ENCODE measurements at regions not wholly inside any gene's neighbourhood (a gene's known extent, or its start where the extent isn't known, plus 50 kb on each side); places are given as distances from the start of the nearest gene placed in this dataset.

DNA sequence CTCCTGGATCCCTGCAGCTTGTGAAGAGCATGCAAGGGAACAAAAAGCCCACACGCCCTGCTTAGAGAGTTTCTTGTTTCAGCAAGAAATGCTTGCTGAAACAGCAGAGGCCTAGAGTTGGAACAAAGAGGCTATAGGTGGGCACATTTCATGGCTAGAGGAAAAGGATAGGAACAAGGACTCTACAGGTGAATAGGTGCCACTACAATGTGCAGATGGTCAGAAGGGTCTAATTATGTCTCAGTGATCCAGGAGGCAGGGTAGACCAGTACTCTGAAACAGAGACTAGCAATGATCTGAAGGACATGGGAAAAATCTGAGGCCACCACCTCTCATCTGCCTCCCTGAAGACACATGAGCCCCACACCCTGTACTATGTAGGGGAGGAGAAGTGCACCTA is 609.0 kb downstream of the REEP3 start:
- no peak for DNase-seq (ENCODE audit: low spot score)
- H3K18ac ChIP-seq (ENCODE audit: low read length) = peak overlapping the region; percentile 77
- no peaks in the 10 kb centered on the region for H3K36me3 ChIP-seq (replicated peaks in 1 of 2; ENCODE audit: control insufficient read depth in 2 of 2, insufficient read depth in 2 of 2, low read length in 2 of 2)
- H4K8ac ChIP-seq (ENCODE audit: low read depth, low read length) = no peak overlapping the region
- H2BK15ac ChIP-seq (ENCODE audit: low read length) = peak overlapping the region; percentile 38
- H3K4me1 ChIP-seq (ENCODE audit: control insufficient read depth in 2 of 2, insufficient read depth in 1 of 2, low read depth in 1 of 2, low read length in 2 of 2) = no peaks in the 10 kb centered on the region
- H2BK12ac ChIP-seq (ENCODE audit: low read length) = no peak overlapping the region
- H3K27me3 ChIP-seq (ENCODE audit: control insufficient read depth in 3 of 3, insufficient read depth in 3 of 3, low read depth in 1 of 3, low read length in 3 of 3) = no peaks in the 10 kb centered on the region
- no peak overlapping the region for H4K91ac ChIP-seq (ENCODE audit: low read depth, low read length, poor library complexity)
- no peak overlapping the region for H3K14ac ChIP-seq (ENCODE audit: low read length)
- no peak overlapping the region for H2AFZ ChIP-seq (ENCODE audit: low read length)
- H3K4ac ChIP-seq (ENCODE audit: low read length) = no peak overlapping the region
- WGBS, 2 donors (ENCODE audit: extremely low coverage in 2 of 2, insufficient read length in 2 of 2, insufficient replicate concordance in 1 of 2) = no CpG with 5 or more reads among the region's 1 CpG
- no peaks in the 10 kb centered on the region for H3K79me1 ChIP-seq (ENCODE audit: low read depth, low read length)
- no peak overlapping the region for H2AK5ac ChIP-seq (ENCODE audit: low read depth, low read length)
- H2BK120ac ChIP-seq (ENCODE audit: low read depth, low read length) = no peak overlapping the region
- no peak overlapping the region for H3K4me3 ChIP-seq (ENCODE audit: low read length in 2 of 2)
- no peaks in the 10 kb centered on the region for H3K9me3 ChIP-seq (replicated peaks in 1 of 2; ENCODE audit: control insufficient read depth in 2 of 2, insufficient read depth in 1 of 2, low read depth in 1 of 2, low read length in 2 of 2)
- no peak overlapping the region for H3K4me2 ChIP-seq (ENCODE audit: insufficient read depth, low read length, poor library complexity, severe bottlenecking)
- H3K9ac ChIP-seq (ENCODE audit: low read depth, low read length, poor library complexity) = no peak overlapping the region
- H2BK5ac ChIP-seq (ENCODE audit: low read length) = no peak overlapping the region
- no peak overlapping the region for H3K27ac ChIP-seq (replicated peaks; ENCODE audit: low read length)
- no peak overlapping the region for H3K23ac ChIP-seq (ENCODE audit: low read depth, low read length, poor library complexity)

DNA sequence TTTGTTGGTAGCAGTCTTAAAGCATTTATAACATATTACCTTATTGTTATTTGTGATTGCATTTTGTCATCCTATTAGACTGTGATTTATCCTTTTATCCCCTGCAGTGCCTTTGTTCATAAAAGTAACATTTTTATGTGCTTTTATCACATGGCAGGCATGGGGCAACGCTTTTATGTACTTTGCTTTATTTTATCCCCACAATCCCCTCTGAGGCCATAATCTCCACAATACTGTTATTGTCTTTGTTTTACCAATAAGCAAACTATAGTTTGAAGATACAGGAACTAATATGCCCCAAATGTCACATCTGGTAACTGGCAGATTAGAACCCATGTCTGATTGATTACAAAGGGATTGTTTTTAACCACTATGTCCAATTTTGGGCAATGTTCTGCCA is 613.5 kb downstream of the REEP3 start:
- no peak overlapping the region for H2BK120ac ChIP-seq (ENCODE audit: low read depth, low read length)
- H3K27ac ChIP-seq (replicated peaks; ENCODE audit: low read length) = no peak overlapping the region
- H2AK5ac ChIP-seq (ENCODE audit: low read depth, low read length) = no peak overlapping the region
- H2BK5ac ChIP-seq (ENCODE audit: low read length) = no peak overlapping the region
- H3K27me3 ChIP-seq (ENCODE audit: control insufficient read depth in 3 of 3, insufficient read depth in 3 of 3, low read depth in 1 of 3, low read length in 3 of 3) = no peaks in the 10 kb centered on the region
- H3K18ac ChIP-seq (ENCODE audit: low read length) = no peak overlapping the region
- no peak overlapping the region for H4K91ac ChIP-seq (ENCODE audit: low read depth, low read length, poor library complexity)
- H3K14ac ChIP-seq (ENCODE audit: low read length) = no peak overlapping the region
- H3K4me1 ChIP-seq (ENCODE audit: control insufficient read depth in 2 of 2, insufficient read depth in 1 of 2, low read depth in 1 of 2, low read length in 2 of 2) = no peaks in the 10 kb centered on the region
- no peak overlapping the region for H3K4me3 ChIP-seq (ENCODE audit: low read length in 2 of 2)
- H3K36me3 ChIP-seq (replicated peaks in 1 of 2; ENCODE audit: control insufficient read depth in 2 of 2, insufficient read depth in 2 of 2, low read length in 2 of 2) = no peaks in the 10 kb centered on the region
- H3K79me1 ChIP-seq (ENCODE audit: low read depth, low read length) = no peaks in the 10 kb centered on the region
- no peak overlapping the region for H3K4me2 ChIP-seq (ENCODE audit: insufficient read depth, low read length, poor library complexity, severe bottlenecking)
- no peak overlapping the region for H2BK15ac ChIP-seq (ENCODE audit: low read length)
- no peak overlapping the region for H2BK12ac ChIP-seq (ENCODE audit: low read length)
- no peak overlapping the region for H3K9ac ChIP-seq (ENCODE audit: low read depth, low read length, poor library complexity)
- WGBS, 2 donors (ENCODE audit: extremely low coverage in 2 of 2, insufficient read length in 2 of 2, insufficient replicate concordance in 1 of 2) = no CpG with 5 or more reads among the region's 1 CpG
- no peak overlapping the region for H2AFZ ChIP-seq (ENCODE audit: low read length)
- no peak overlapping the region for H3K23ac ChIP-seq (ENCODE audit: low read depth, low read length, poor library complexity)
- no peak overlapping the region for H4K8ac ChIP-seq (ENCODE audit: low read depth, low read length)
- DNase-seq (ENCODE audit: low spot score) = no peak
- no peaks in the 10 kb centered on the region for H3K9me3 ChIP-seq (replicated peaks in 1 of 2; ENCODE audit: control insufficient read depth in 2 of 2, insufficient read depth in 1 of 2, low read depth in 1 of 2, low read length in 2 of 2)
- H3K4ac ChIP-seq (ENCODE audit: low read length) = no peak overlapping the region

DNA sequence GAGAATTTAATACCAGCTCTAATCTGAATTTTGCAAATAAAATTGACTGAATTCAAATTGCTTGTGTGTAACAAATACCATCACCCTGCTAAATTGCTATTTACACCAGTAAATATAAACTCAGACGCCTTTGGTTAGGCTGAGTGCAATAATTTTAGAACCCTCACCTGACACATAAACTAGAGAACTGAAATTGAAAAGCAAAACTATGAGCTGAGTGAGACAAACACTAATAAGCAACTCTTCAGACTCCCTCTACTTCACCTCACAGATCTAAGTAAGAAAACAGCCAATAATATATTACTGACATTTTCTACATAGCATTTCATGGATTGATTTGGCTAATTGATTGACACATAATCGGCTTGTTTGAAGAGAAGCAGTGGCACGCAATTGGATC is 621.2 kb downstream of the REEP3 start:
- Histone ChIP-seq H3K23ac (ENCODE audit: low read depth, low read length, poor library complexity) (no peak overlapping the region), H2AFZ (ENCODE audit: low read length) (no peak overlapping the region), H3K4me2 (ENCODE audit: insufficient read depth, low read length, poor library complexity, severe bottlenecking) (no peak overlapping the region), H3K79me1 (ENCODE audit: low read depth, low read length) (no peaks in the 10 kb centered on the region), H3K4ac (ENCODE audit: low read length) (no peak overlapping the region), H3K4me3 (ENCODE audit: low read length in 2 of 2) (no peak overlapping the region), H2BK5ac (ENCODE audit: low read length) (no peak overlapping the region), H3K14ac (ENCODE audit: low read length) (no peak overlapping the region), H3K27ac (replicated peaks; ENCODE audit: low read length) (no peak overlapping the region), H3K36me3 (replicated peaks in 1 of 2; ENCODE audit: control insufficient read depth in 2 of 2, insufficient read depth in 2 of 2, low read length in 2 of 2) (no peaks in the 10 kb centered on the region), H4K8ac (ENCODE audit: low read depth, low read length) (no peak overlapping the region), H3K18ac (ENCODE audit: low read length) (no peak overlapping the region), H3K4me1 (ENCODE audit: control insufficient read depth in 2 of 2, insufficient read depth in 1 of 2, low read depth in 1 of 2, low read length in 2 of 2) (no peaks in the 10 kb centered on the region), H4K91ac (ENCODE audit: low read depth, low read length, poor library complexity) (no peak overlapping the region), H2BK12ac (ENCODE audit: low read length) (no peak overlapping the region), H2BK15ac (ENCODE audit: low read length) (no peak overlapping the region), H2AK5ac (ENCODE audit: low read depth, low read length) (no peak overlapping the region), H3K9me3 (replicated peaks in 1 of 2; ENCODE audit: control insufficient read depth in 2 of 2, insufficient read depth in 1 of 2, low read depth in 1 of 2, low read length in 2 of 2) (no peaks in the 10 kb centered on the region), H2BK120ac (ENCODE audit: low read depth, low read length) (no peak overlapping the region), H3K27me3 (ENCODE audit: control insufficient read depth in 3 of 3, insufficient read depth in 3 of 3, low read depth in 1 of 3, low read length in 3 of 3) (no peaks in the 10 kb centered on the region), H3K9ac (ENCODE audit: low read depth, low read length, poor library complexity) (no peak overlapping the region)
- no peak for DNase-seq (ENCODE audit: low spot score)
- no CpG with 5 or more reads among the region's 3 CpGs for WGBS, 2 donors (ENCODE audit: extremely low coverage in 2 of 2, insufficient read length in 2 of 2, insufficient replicate concordance in 1 of 2)

DNA sequence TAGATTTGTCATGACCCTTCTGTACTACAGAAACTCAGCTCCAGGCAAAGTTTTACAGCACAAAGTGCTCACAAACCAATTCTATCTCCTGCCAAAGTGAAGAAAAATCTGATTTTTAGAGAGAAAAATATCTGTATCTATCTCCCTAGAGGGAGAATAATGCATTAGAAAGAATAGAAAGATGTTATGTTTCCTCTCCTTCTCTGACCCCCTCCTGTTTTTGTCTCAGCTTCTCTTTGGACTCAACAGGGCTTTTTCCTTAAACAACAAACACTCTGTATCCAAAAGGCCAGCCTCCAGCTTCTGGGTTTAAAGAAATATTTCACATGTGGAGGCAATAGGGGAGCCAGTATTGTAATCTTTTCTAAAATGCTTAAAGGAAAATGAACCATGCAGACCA is 627.4 kb downstream of the REEP3 start:
- Histone ChIP-seq H3K4ac (ENCODE audit: low read length) (no peak overlapping the region), H4K91ac (ENCODE audit: low read depth, low read length, poor library complexity) (no peak overlapping the region), H2BK12ac (ENCODE audit: low read length) (no peak overlapping the region), H3K36me3 (replicated peaks in 1 of 2; ENCODE audit: control insufficient read depth in 2 of 2, insufficient read depth in 2 of 2, low read length in 2 of 2) (no peaks in the 10 kb centered on the region), H3K79me1 (ENCODE audit: low read depth, low read length) (no peaks in the 10 kb centered on the region), H2BK15ac (ENCODE audit: low read length) (no peak overlapping the region), H2AK5ac (ENCODE audit: low read depth, low read length) (no peak overlapping the region), H3K4me1 (ENCODE audit: control insufficient read depth in 2 of 2, insufficient read depth in 1 of 2, low read depth in 1 of 2, low read length in 2 of 2) (no peaks in the 10 kb centered on the region), H3K18ac (ENCODE audit: low read length) (no peak overlapping the region), H3K27ac (replicated peaks; ENCODE audit: low read length) (no peak overlapping the region), H3K9ac (ENCODE audit: low read depth, low read length, poor library complexity) (no peak overlapping the region), H2AFZ (ENCODE audit: low read length) (no peak overlapping the region), H3K9me3 (replicated peaks in 1 of 2; ENCODE audit: control insufficient read depth in 2 of 2, insufficient read depth in 1 of 2, low read depth in 1 of 2, low read length in 2 of 2) (no peaks in the 10 kb centered on the region), H2BK5ac (ENCODE audit: low read length) (no peak overlapping the region), H3K27me3 (ENCODE audit: control insufficient read depth in 3 of 3, insufficient read depth in 3 of 3, low read depth in 1 of 3, low read length in 3 of 3) (no peaks in the 10 kb centered on the region), H3K23ac (ENCODE audit: low read depth, low read length, poor library complexity) (no peak overlapping the region), H2BK120ac (ENCODE audit: low read depth, low read length) (no peak overlapping the region), H4K8ac (ENCODE audit: low read depth, low read length) (no peak overlapping the region), H3K14ac (ENCODE audit: low read length) (no peak overlapping the region), H3K4me2 (ENCODE audit: insufficient read depth, low read length, poor library complexity, severe bottlenecking) (no peak overlapping the region), H3K4me3 (ENCODE audit: low read length in 2 of 2) (no peak overlapping the region)
- no peak for DNase-seq (ENCODE audit: low spot score)

Data from neuronal stem cell (in vitro differentiated cells).